Mammary epithelial cell (primary cell): ENCODE measurements at regions not wholly inside any gene's neighbourhood (a gene's known extent, or its start where the extent isn't known, plus 50 kb on each side); places are given as distances from the start of the nearest gene placed in this dataset.

ENCODE experiments used
- EZH2 ChIP-seq: IDR thresholded peaks from 2 replicates; pipeline ENCODE4 v1.6.1; 2012; ENCODE audit warnings: low read length, inconsistent platforms, borderline replicate concordance
- TF ChIP-seq, protein P1 (sequence below), 2 donors: IDR thresholded peaks in 1 of 2; conservative IDR thresholded peaks in 1 of 2; 2 replicates each; pipeline ENCODE4 v1.5.1; 2011 to 2012; ENCODE audit warnings: inconsistent platforms in 2 of 2, low read length in 2 of 2, mild to moderate bottlenecking in 2 of 2, control low read depth in 1 of 2, low read depth in 1 of 2; ENCODE audit not compliant: insufficient read depth in 1 of 2; ENCODE audit errors: extremely low read depth in 1 of 2

DNA sequence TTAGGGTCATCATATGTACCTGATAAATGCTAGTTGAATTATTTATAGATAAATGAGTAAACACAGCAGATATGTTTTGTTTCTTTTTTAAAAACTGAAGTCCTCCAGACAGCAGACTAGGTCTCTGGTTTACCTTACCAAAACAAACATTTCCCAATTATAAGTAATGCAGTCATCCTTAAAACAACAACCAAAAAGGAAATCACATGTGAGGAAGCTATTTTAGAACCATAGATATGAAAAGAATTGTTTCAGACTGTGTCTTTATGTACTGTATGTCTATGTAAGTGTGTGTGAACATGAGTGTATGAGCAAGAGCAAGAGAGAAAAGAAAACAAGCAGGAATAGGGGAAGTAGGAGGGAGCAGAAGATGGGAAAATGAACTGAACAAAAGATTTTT lies 441.0 kb downstream of the CPS1 start:
- TF ChIP-seq, protein P1, sequence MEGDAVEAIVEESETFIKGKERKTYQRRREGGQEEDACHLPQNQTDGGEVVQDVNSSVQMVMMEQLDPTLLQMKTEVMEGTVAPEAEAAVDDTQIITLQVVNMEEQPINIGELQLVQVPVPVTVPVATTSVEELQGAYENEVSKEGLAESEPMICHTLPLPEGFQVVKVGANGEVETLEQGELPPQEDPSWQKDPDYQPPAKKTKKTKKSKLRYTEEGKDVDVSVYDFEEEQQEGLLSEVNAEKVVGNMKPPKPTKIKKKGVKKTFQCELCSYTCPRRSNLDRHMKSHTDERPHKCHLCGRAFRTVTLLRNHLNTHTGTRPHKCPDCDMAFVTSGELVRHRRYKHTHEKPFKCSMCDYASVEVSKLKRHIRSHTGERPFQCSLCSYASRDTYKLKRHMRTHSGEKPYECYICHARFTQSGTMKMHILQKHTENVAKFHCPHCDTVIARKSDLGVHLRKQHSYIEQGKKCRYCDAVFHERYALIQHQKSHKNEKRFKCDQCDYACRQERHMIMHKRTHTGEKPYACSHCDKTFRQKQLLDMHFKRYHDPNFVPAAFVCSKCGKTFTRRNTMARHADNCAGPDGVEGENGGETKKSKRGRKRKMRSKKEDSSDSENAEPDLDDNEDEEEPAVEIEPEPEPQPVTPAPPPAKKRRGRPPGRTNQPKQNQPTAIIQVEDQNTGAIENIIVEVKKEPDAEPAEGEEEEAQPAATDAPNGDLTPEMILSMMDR (conservative IDR thresholded peaks at IDR 0.05 in 1 of 2, IDR thresholded peaks at IDR 0.05 in 1 of 2; ENCODE audit: extremely low read depth in 1 of 2, insufficient read depth in 1 of 2, low read depth in 1 of 2, low read length in 2 of 2), result no peak
- TF ChIP-seq EZH2, result no peak
